GM21360 (cell line): ENCODE measurements at regions not wholly inside any gene's neighbourhood (a gene's known extent, or its start where the extent isn't known, plus 50 kb on each side); places are given as distances from the start of the nearest gene placed in this dataset.
"Not testable (repeated sequence)": the region's sequence is repeated elsewhere in the genome, so short reads cannot be mapped to it uniquely, and the experiment has no call there.

ENCODE experiments used
- ATAC-seq: cut with Tn5 transposase; IDR thresholded peaks from one replicate; pipeline ENCODE4 v1.9.1; 2021; ENCODE audit warnings: mild to moderate bottlenecking, moderate library complexity; ENCODE audit not compliant: unreplicated experiment

DNA sequence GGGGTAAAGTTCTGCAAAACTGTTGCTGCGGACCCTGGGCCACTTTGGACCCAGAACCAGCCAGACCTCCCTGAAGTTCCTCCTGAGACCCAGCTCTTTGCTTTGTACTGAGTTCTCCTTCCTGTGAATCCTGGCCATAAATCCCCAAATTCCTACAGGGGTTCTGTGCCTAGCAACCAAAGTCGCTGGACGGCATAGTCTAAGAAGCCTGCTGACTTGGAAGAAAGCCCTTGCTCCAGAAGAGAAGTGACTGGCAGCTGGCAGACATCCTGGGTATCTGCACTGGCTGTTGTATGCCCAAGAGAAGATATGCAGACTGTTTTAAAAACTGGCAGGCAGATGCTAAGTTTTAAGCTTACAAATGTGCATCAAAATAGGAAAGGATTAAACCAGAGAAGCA, 99.9 kb upstream of the SLC24A4 start:
- ATAC-seq = no peak

DNA sequence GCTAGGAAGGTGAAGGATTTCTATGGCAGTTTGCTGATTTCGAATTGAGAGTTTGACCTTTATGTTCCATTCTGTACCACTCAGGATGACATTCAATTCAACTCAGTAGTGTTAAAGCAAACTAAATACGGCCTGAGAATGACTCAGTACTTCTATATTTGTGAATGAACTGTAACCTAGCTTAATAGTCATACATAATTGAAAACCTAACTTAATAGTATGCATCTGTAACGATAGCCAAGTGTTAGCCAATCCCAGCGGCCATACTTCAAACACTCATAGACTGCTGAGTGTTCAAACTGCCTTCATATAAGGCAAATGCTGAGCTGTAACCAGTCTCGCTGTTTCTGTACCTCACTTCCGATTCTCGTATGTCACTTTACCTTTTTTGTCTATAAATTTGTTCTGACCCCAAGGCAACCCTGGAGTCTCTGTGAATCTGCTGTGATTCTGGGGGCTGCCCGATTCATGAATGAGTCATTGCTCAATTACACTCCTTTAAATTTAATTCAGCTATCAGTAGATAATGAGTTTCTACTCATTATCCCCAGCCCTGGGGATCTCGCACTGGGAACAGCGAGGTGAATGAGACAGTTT, 98.5 kb upstream of the SLC24A4 start:
- no peak for ATAC-seq

GRCh38 chr14:92225731-92226130, 97.2 kb upstream of the SLC24A4 start:
- no peak for ATAC-seq

- ATAC-seq = not testable (repeated sequence)
Observed at GRCh38 chr14:92226166-92226565, 96.8 kb upstream of the SLC24A4 start.

DNA sequence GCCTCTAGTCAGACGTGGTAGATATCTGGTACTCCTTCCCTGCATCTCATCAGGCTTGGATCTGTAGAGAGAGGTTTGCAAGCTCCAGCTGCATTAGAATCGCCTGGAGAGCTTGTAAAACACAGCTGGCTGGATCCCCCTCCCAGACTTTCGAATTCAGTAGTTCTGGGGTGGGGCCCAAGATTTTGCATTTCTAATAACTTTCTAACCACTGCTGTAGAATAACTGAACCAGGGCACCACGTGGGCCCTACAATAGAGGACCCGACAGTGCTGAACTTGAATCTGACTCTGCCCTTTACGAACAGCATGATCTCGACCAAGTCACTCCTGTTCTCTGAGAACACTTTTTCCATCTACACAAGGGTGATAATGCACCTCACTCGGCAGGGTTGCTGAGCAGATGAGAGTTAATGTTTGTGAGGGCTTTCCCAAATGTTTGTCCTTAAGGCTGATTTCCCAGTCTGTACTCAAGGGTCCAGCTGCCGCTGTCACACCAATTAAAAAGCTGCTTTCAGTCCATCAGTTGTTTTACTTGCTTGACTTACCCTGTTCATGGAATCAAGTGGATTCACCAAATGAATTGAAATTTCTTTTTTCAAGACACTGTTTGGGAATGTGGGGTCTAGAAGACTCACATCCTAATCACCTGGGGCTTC, 86.6 kb upstream of the SLC24A4 start:
- no peak for ATAC-seq

DNA sequence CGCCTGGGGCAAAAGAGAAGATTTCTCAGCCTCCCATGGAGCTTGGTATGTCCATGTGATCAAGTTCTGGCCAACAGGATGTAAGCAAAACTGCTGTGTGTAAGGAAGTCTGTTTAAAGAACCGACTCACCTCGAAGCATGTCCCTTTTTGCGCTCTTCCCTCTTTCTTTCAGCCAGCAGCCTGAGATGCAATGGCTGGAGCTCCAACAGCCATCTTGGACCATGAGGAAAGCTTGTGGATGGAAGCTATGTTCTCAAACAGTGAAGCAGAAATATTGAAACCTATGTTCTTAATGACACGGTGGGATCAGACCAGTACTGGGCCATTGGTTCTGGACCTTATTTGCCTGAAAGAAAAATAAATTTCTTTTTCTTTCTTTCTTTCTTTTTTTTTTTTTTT, 82.3 kb upstream of the SLC24A4 start:
- no peak for ATAC-seq

DNA sequence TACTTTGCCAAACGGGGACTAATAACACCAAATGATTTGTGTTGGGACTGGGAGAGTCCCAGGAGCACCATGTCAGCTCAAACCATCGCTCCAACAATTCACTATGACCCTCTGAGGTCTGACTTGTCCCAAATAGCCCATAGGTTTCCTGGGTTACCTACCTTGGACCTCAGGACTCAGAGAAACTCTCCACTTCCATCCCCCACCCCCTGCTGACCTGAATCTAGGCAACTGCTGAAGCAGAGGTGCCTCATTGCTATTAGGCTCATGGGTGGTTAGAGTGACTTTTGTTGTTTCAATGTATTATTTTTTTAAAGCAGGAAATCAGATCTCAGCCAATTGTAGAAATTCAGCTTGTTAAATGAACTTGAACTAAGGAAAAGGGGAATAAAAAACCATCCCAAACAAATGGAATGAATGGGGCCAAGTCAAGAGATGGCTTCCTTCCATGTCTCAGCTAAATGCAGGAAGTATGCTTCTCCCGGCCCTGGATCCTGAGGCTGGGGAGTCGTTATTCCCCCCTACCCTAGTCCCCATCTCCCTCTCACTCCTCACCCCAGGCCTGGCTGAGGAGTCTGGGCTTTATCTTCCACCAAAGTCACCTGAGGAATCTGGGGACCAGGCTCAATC, 80.9 kb upstream of the SLC24A4 start:
- ATAC-seq = no peak

- no peak for ATAC-seq
Observed at GRCh38 chr14:92244805-92245204, 78.2 kb upstream of the SLC24A4 start.

DNA sequence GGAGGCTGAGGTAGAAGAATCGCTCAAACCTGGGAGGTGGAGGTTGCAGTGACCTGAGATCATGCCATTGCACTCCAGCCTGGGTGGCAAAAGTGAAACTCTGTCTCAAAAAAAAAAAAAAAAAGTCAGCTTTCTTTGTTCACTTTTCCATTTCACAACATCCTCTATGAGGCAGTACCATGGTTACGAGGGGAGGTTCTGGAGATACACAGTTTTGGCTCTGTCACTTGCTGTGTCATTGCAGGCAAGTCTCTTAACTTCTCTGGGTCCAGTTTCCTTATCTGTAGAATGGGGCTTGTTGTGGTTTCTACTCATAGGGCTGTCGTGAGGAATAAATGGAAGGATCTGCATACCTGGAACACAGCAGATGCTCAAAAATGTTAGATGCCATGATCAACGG, 75.6 kb upstream of the SLC24A4 start:
- ATAC-seq = no peak

DNA sequence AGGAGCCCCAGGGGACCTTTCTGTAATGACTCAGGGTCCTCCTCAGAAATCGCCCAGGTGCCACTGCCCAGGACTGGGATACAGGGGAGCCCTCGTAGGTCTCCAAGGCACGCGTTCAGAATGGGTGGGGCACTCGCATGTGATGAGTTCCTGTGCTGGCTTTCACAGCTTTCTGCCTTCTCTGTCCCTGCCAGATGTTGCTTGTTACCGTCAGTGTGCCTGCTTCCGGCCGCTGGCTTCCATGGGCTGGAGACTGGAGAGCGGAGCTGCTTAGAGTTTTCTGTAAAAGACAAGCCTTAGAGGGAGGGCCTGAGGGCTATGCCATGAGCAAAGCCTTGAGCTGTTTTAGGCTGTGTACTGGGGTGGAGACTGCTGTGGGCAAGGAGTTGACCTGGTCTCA, 75.0 kb upstream of the SLC24A4 start:
- no peak for ATAC-seq

DNA sequence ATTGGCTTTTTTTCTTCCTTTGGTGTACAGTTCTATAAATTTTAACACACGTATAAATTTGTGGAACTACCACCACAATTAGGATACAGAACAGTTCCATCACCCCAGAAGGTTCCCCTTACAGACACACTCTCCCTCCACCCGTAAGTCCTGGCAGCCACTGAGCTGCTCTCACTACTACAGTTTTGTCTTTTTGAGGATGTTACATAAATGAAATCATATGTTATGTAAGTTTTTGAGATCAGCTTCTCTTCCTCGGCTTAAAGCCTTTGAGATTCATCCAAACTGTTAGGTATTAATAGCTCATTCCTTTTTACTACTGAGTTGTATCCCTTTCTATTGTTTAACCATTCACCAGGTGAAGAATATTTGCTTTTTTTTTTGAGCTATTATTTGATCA, 74.3 kb upstream of the SLC24A4 start:
- ATAC-seq = no peak

- ATAC-seq = not testable (repeated sequence)
Observed at GRCh38 chr14:92250366-92250765, 72.6 kb upstream of the SLC24A4 start.

DNA sequence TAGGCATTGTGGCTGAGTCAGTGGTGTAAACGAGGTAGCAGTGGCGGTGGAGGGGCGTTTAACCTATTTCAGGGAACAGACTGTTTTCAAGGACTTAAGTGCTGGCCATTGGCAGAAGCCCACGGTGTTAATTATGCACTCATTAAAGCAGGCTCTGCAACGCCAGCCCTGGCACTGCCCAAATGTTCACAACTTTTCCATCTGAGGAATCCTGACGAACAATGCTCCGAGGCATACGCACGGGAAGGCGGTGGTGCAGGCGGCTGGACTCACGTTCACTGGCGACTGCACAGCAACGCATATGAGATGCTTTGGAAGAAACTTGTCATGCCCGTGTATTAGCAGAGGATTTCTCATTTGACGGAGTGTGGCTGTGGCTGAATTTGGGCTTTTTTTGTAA, 70.6 kb upstream of the SLC24A4 start:
- ATAC-seq = no peak

GRCh38 chr14:92253381-92253894, 69.5 kb upstream of the SLC24A4 start:
- no peak for ATAC-seq

GRCh38 chr14:92254786-92255185, 68.2 kb upstream of the SLC24A4 start:
- ATAC-seq = no peak

DNA sequence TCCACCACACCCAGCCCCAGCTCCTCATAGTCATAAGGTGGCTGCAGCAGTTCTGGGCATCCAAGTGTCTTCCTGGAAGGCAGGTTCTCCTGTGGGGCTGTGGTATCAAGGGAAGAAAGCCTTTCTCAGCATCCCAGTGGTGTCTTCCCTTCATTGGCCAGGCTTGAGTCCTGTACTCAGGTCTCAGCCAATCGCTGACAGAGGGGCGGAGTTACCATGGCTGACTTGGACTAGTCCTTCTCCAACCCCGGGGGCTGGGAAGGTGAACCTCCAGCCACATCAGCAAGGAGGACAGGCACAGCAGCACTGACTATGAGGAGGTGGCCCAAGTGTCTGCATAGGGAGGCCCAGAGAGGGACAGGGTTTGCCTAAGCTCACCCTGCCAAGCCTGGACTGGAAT, 64.0 kb upstream of the SLC24A4 start:
- ATAC-seq = peak; percentile 22

DNA sequence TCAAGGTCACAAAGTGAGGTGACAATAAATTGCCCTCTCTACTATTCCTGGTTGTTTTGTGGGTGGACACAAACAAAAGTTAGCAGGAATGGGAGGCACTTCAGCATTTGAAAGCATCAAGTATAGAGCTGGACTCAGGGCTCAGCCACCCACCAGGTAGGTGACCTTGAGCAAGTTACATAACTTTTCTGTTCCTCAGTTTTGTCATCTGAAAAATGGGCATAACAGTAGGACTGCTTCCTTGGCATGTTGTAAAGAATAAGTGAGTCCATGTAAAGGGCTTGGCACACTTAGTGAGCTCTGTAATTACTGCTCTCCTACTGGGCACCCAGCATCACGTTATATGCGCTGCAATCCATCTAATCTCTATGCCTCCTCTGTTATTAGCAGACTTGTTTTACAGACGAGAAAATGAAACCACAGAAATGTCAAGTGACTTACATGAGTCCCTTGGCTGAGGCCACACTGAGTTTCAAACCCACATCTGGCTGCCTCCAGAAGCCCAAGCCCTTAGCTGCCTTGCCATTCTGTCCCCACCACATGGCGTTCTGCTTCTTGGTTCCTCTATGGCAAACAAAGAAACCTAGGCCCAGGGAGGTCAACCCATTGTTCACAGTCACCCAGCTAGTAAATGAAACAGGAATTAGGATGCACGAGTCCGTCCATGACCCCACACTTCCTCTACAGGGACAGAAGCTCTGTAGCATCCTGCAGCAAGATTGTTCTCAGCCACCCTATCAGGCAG, 63.2 kb upstream of the SLC24A4 start:
- peak; percentile 71 for ATAC-seq

GRCh38 chr14:92263681-92264080, 59.3 kb upstream of the SLC24A4 start:
- no peak for ATAC-seq

DNA sequence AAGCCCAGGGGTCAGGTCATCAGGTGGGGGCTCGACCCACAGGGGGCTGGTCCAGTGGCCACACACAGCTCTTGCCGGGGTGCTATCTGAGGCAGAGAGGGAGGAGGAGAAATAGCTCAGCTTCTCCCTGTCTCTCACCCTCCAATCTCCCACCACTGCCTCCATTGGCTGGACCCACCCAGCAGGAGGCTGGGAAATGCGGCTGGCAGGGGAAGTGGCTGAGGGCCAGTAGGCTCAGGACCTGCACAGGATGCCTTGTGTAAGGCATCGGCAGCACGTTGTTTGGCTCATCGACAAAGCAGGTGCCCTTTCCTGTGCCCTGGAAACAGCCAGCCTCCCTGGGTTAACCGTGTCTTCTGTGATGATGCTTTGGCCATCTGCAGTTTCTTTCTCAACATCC, 58.8 kb upstream of the SLC24A4 start:
- ATAC-seq = no peak

- no peak for ATAC-seq
Observed at GRCh38 chr14:92266216-92266615, 56.7 kb upstream of the SLC24A4 start.
